ENCODE measurements at regions not wholly inside any gene's neighbourhood (a gene's known extent, or its start where the extent isn't known, plus 50 kb on each side); places are given as distances from the start of the nearest gene placed in this dataset.

GRCh38 chr12:107487011-107487680 lies 198.5 kb upstream of the PWP1 start:
- Mint-ChIP-seq H3K27ac (no peak overlapping the region), H3K4me1 (peaks cover 78% of the 10 kb centered on the region), H3K4me3 (no peak overlapping the region), H3K9me3 (no peaks in the 10 kb centered on the region), H3K27me3 (no peaks in the 10 kb centered on the region)
- ATAC-seq (no peak), DNase-seq (no peak)

DNA sequence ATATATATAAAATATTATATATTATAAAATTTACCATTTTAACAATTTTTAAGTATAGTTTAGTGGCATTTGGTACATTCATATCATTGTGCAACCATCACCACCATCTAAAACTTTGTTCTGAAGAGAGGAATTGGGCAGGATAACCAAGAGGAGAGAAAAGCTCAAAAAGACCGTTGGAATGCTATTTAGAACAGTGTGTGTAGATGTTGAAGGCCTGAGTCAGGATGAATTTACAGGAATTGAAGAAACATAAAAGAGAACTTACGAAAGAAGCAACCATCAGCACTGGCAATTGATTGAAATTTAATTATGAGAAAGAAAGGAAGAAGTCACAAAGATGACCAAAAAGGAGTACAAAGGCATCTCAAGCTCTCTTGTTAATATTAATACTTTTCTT lies 196.9 kb upstream of the PWP1 start:
- Mint-ChIP-seq H3K9me3 (no peaks in the 10 kb centered on the region), H3K4me3 (no peak overlapping the region), H3K27me3 (no peaks in the 10 kb centered on the region), H3K27ac (no peak overlapping the region), H3K4me1 (peaks cover 78% of the 10 kb centered on the region)
- ATAC-seq (no peak), DNase-seq (no peak)

DNA sequence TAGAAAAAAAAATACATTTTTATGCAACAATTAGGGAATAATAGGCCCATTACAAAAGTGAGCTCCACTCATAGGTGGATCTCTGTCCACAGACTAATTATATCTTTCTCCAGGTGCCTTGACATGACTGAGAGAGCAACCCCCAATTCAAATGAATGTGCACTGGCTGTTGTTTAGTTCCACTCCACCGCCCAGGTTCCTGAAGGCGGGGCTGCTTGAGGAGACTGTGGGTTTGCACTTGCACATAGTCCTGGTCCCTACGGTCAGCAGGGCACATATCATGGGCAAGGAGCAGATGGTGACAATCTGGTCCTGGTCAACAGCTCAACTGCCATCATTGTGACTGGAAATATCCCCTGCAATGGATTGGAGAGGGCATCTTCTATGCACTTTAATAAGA lies 195.6 kb upstream of the PWP1 start:
- Mint-ChIP-seq H3K4me3 (no peak overlapping the region), H3K9me3 (no peaks in the 10 kb centered on the region), H3K4me1 (peaks cover 71% of the 10 kb centered on the region), H3K27ac (no peak overlapping the region), H3K27me3 (no peaks in the 10 kb centered on the region)
- ATAC-seq (no peak), DNase-seq (no peak)

DNA sequence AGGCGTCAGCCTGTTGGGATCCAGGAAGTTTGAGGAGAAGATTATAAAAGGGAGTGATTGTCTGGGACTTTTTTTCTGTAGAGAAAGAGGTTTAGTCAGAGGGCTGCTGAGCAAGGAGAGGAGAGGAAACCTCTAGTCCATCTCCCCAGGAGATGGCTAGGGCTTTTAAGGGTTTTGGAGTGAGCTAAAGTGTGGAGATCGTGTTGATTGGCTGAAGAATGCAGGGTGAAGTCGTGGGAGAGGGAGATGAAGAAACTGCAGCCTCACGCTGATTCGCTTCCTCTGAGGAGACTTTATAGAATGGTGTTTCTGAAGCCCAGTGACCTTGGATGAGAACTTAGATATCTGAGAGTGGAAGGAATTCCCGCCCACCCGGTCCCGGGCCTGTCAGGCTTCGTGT lies 193.7 kb upstream of the PWP1 start:
- no peak for ATAC-seq
- Mint-ChIP-seq H3K27ac (peak overlapping the region in 1 of 2 donors; percentile 89), H3K9me3 (peaks cover 0 to under 1% of the 10 kb centered on the region in 2 donors), H3K27me3 (no peaks in the 10 kb centered on the region), H3K4me1 (peaks cover 53% of the 10 kb centered on the region), H3K4me3 (peak overlapping the region in 1 of 2 donors; percentile 2)
- no peak for DNase-seq

- Mint-ChIP-seq H3K4me1 (peaks cover 46% of the 10 kb centered on the region), H3K27ac (peak overlapping the region; percentile 43 to 89), H3K9me3 (peaks cover 6 to 8% of the 10 kb centered on the region in 2 donors), H3K27me3 (no peaks in the 10 kb centered on the region), H3K4me3 (peak overlapping the region in 1 of 2 donors; percentile 44)
- peak; percentile 24 for ATAC-seq
- no peak for DNase-seq
These were observed 193.0 kb upstream of the PWP1 start for GRCh38 chr12:107492393-107493134.

- Mint-ChIP-seq H3K4me1 (peaks cover 40% of the 10 kb centered on the region), H3K9me3 (peaks cover 6 to 12% of the 10 kb centered on the region in 2 donors), H3K27me3 (no peaks in the 10 kb centered on the region), H3K4me3 (peak overlapping the region in 1 of 2 donors; percentile 44), H3K27ac (peak overlapping the region; percentile 43 to 89)
- DNase-seq (no peak), ATAC-seq (peak; percentile 29)
These were observed 192.5 kb upstream of the PWP1 start for GRCh38 chr12:107493135-107493494.

DNA sequence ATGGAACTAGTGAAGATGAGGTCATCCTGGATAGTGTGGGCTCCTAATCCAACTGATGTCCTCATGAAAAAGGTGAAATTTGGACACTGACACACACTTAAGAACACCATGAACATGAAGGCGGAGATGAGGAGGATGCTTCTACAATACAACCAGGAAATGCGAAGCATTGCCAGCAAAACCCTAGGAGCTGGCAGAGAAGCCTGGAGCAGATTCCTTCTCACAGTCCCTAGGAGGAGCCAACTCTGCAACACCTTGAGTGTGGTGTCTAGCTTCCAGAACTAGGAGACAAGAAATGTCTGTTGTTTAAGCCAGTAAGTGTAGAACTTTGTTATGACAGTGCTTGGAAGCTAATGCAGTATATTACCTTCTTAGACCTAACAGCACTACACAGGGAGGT lies 191.9 kb upstream of the PWP1 start:
- Mint-ChIP-seq H3K27ac (no peak overlapping the region), H3K4me3 (no peak overlapping the region), H3K4me1 (peaks cover 40% of the 10 kb centered on the region), H3K27me3 (no peaks in the 10 kb centered on the region), H3K9me3 (peaks cover 6 to 12% of the 10 kb centered on the region in 2 donors)
- no peak for ATAC-seq
- no peak for DNase-seq

DNA sequence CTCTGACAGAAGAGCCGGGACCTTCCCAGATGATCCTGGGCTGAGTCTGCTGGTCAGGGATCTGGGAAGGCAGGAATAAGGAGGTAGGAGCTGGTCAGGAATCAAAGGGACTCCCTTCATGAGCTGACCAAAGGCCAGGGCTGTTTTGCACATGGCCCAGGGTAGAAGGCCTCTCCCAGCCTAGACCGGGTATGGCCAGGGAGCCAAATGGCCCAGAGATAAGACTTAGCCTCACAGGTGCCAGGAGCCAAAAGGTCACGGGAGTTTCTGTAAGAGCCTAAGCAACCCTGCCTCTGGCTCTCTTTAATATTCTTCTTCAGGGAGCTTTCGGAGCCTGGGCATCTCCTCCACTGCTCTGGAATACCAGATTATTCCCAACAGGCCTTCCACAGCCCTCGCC lies 191.3 kb upstream of the PWP1 start:
- Mint-ChIP-seq H3K4me1 (peaks cover 40% of the 10 kb centered on the region), H3K27me3 (no peaks in the 10 kb centered on the region), H3K27ac (peak overlapping the region in 1 of 2 donors; percentile 12), H3K9me3 (peaks cover 6 to 12% of the 10 kb centered on the region in 2 donors), H3K4me3 (no peak overlapping the region)
- ATAC-seq (no peak), DNase-seq (no peak)

DNA sequence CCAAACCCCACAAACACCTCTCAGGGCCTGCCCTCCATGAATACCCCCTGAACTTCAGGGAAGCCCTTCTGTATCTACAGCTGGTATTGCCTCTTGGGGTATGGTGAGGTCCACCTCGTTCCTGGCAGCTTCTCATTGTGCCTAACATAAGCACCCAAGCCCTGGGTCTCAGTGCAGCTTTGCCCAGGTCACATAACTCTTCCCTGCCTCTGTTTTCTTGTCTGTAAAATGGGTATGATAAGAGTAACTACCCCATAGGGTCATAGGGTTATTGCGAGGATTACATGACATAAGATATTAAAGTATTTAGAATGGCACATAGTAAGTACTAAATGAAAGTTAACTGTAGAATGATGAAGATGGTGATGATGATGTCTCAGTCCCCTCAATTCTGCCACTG lies 190.0 kb upstream of the PWP1 start:
- H3K27me3 Mint-ChIP-seq, result no peaks in the 10 kb centered on the region
- H3K27ac Mint-ChIP-seq, result peak overlapping the region in 1 of 2 donors; percentile 19
- ATAC-seq (no peak), DNase-seq (no peak)
- no peak overlapping the region for H3K4me3 Mint-ChIP-seq
- peaks cover 6 to 12% of the 10 kb centered on the region in 2 donors for H3K9me3 Mint-ChIP-seq
- H3K4me1 Mint-ChIP-seq, result peaks cover 46% of the 10 kb centered on the region

GRCh38 chr12:107497231-107497630 lies 188.4 kb upstream of the PWP1 start:
- H3K4me3 Mint-ChIP-seq, result no peak overlapping the region
- peaks cover 44% of the 10 kb centered on the region for H3K4me1 Mint-ChIP-seq
- peaks cover 6 to 12% of the 10 kb centered on the region in 2 donors for H3K9me3 Mint-ChIP-seq
- H3K27ac Mint-ChIP-seq, result no peak overlapping the region
- no peak for ATAC-seq
- H3K27me3 Mint-ChIP-seq, result no peaks in the 10 kb centered on the region
- DNase-seq, result no peak

- ATAC-seq (peak; percentile 19), DNase-seq (no peak)
- Mint-ChIP-seq H3K9me3 (peaks cover 6 to 12% of the 10 kb centered on the region in 2 donors), H3K27me3 (no peaks in the 10 kb centered on the region), H3K27ac (no peak overlapping the region), H3K4me3 (no peak overlapping the region), H3K4me1 (peaks cover 29% of the 10 kb centered on the region)
These were observed 185.3 kb upstream of the PWP1 start for GRCh38 chr12:107500307-107500706.

DNA sequence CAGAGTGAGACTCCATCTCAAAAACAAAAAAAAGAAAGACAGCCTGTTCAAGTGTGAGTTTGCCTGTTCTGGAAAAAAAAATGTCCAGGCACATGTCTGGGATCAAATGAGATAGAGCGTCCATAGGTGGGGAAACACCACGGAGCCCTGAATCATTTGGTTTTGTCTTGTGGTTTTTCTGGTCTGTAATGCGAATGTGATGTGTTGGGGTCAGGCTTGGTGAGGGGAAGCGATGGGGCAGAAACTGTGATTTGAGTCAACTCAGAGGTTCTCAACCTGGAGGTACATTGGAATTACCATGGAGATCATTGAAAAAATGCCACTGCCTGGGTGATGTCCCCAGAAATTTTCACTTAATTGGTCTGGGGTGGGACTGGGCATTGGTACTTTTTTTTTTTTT lies 183.9 kb upstream of the PWP1 start:
- H3K4me3 Mint-ChIP-seq, result no peak overlapping the region
- H3K27ac Mint-ChIP-seq, result no peak overlapping the region
- H3K27me3 Mint-ChIP-seq, result no peaks in the 10 kb centered on the region
- ATAC-seq, result peak; percentile 87
- H3K4me1 Mint-ChIP-seq, result peaks cover 32% of the 10 kb centered on the region
- peaks cover 6 to 12% of the 10 kb centered on the region in 2 donors for H3K9me3 Mint-ChIP-seq
- peak in 1 of 2 donors; percentile 25 for DNase-seq

GRCh38 chr12:107503129-107503855 lies 182.3 kb upstream of the PWP1 start:
- Mint-ChIP-seq H3K27me3 (no peaks in the 10 kb centered on the region), H3K9me3 (no peaks in the 10 kb centered on the region), H3K27ac (peak overlapping the region in 1 of 2 donors; percentile 89), H3K4me3 (no peak overlapping the region), H3K4me1 (peaks cover 36% of the 10 kb centered on the region)
- no peak for ATAC-seq
- DNase-seq, result no peak

DNA sequence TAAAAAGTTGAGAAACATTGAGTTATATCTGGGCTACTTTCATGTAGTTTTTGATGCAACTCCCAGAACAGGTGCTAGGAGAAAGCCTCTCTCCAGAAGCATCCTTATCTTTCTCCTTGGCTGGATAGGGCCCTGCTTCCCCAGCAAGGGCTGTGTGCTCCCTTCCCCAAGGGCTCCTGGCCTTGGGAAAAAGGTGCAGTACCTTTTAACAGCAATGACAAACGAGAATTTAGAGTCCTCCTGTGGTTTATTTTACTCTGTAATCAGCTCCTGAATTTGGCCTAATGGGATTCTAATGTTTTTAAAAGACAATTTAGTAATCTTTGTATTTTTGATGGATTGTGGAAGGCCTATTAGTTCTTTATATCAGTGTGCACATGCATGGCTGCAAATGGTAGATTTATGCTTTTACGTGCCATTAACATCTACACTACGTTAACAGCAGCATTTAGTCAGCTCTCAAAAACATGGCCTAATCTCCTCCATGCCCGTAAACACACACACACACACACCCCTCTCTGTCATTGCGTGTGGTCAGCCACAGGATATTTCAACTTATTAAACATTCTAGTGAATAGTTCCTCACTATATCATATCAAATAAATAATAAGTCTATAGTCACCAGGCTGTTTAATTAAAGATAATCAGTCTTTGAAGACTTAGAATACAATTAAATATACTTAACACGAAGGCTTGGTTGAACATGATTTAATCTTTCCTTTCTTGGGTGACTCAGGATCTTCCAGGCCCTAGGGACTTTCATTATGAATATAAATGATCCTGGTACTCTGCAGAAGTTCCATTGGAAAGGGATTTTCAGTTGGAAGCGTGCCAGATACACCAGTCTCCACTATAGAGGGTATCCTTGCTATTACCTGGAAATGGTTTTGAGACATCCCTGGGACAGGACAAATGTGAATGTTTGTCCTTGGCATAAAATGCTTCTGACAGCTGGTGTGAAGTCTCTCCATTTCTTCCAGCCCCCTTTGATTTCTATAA lies 181.4 kb upstream of the PWP1 start:
- no peaks in the 10 kb centered on the region for H3K27me3 Mint-ChIP-seq
- H3K4me1 Mint-ChIP-seq, result peaks cover 36% of the 10 kb centered on the region
- no peak overlapping the region for H3K4me3 Mint-ChIP-seq
- no peak for DNase-seq
- ATAC-seq, result no peak
- no peaks in the 10 kb centered on the region for H3K9me3 Mint-ChIP-seq
- H3K27ac Mint-ChIP-seq, result peak overlapping the region in 1 of 2 donors; percentile 89

- ATAC-seq, result no peak
- Mint-ChIP-seq H3K27ac (no peak overlapping the region), H3K4me3 (no peak overlapping the region), H3K27me3 (no peaks in the 10 kb centered on the region), H3K4me1 (peaks cover 27% of the 10 kb centered on the region), H3K9me3 (no peaks in the 10 kb centered on the region)
- DNase-seq, result no peak
These were observed 176.2 kb upstream of the PWP1 start for GRCh38 chr12:107509421-107509820.

Data from stimulated activated naive CD8-positive, alpha-beta T cell treated with anti-CD3 and anti-CD28 coated beads, Interleukin-15, amount 100 ng/mL, for 72 hours (primary cell).